Natural killer cell treated with Interleukin-12 subunit alpha and Interleukin-12 subunit beta and Interleukin-15 and Interleukin-18, amount 100 ng/mL, for 72 hours (primary cell): ENCODE measurements at regions not wholly inside any gene's neighbourhood (a gene's known extent, or its start where the extent isn't known, plus 50 kb on each side); places are given as distances from the start of the nearest gene placed in this dataset.
"Not testable (repeated sequence)": the region's sequence is repeated elsewhere in the genome, so short reads cannot be mapped to it uniquely, and the experiment has no call there.

Experiments used
- ATAC-seq, 2 donors: fragments of 150-1000 bp; cut with Tn5 transposase in 1 of 2; sonication (Bioruptor Pico), chemical (Tn5 transposase) in 1 of 2; 2 replicates each; pipeline ENCODE4 v1.10.0; 2021
- DNase-seq: peaks from one replicate; pipeline ENCODE4 v3.0.0; 2022; ENCODE audit warnings: low spot score
- H3K27ac Mint-ChIP-seq, 2 donors: 1 replicate in 1 of 2; 2 replicates in 1 of 2; pipeline ENCODE4 v1.8.0; 2022; ENCODE audit warnings: mixed read lengths in 2 of 2, mild to moderate bottlenecking in 1 of 2, moderate library complexity in 1 of 2
- H3K27me3 Mint-ChIP-seq, 2 donors: 1 replicate in 1 of 2; 2 replicates in 1 of 2; pipeline ENCODE4 v1.8.0; 2022; ENCODE audit warnings: mixed read lengths in 2 of 2
- H3K36me3 Mint-ChIP-seq: one replicate; pipeline ENCODE4 v1.8.0; 2022; ENCODE audit warnings: mixed read lengths
- H3K4me1 Mint-ChIP-seq, 2 donors: 1 replicate in 1 of 2; 2 replicates in 1 of 2; pipeline ENCODE4 v1.8.0; 2022; ENCODE audit warnings: low read depth in 2 of 2, mixed read lengths in 2 of 2, mild to moderate bottlenecking in 1 of 2
- H3K4me3 Mint-ChIP-seq: one replicate; pipeline ENCODE4 v1.8.0; 2022; ENCODE audit warnings: mixed read lengths
- H3K9me3 Mint-ChIP-seq: 2 replicates; pipeline ENCODE4 v1.8.0; 2022; ENCODE audit warnings: mixed read lengths

DNA sequence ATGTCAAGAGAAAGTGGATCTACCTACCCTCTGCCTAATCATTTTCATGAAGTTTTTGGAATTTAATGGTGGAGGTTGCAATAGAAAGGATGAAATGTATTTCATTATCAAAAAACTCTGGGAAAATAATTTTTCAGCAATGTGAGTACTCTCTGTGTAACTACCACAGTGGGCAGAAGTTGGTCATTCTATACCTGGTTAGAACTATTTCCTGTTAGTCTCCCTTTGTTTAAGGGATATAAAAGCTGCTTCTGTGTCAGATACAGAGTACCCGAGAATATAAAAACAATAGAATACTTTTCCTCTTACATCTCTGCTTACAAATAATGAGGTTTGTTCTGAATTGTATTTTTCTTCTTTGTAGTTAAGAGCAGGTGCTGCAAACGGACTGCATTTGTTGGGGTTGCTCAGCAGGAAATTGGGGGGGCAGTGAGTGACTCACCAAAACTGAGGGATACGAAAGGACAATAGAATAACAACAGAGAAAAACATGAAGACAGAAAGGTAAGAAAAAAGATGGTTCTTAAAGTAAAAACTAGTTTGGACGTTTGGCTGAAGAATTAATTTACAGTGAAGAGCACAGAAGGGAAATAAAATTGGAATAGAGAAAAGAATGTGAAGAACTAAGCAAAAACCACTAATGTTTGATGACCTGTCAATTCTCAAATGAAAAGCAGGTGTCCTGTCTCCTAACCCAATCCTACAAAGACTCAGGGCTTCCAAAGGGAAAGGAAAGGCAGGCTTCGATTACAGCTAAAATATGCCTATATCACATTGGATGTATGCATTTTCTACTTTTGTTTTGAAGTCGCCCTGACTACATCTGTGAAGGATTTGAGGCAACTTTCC lies 703.1 kb downstream of the RFPL4B start:
- Mint-ChIP-seq H3K36me3 (no peaks in the 10 kb centered on the region), H3K4me1 (no peaks in the 10 kb centered on the region), H3K9me3 (peaks cover 11% of the 10 kb centered on the region), H3K27ac (no peak overlapping the region), H3K4me3 (no peak overlapping the region), H3K27me3 (no peaks in the 10 kb centered on the region)
- DNase-seq (no peak), ATAC-seq (no peak)

DNA sequence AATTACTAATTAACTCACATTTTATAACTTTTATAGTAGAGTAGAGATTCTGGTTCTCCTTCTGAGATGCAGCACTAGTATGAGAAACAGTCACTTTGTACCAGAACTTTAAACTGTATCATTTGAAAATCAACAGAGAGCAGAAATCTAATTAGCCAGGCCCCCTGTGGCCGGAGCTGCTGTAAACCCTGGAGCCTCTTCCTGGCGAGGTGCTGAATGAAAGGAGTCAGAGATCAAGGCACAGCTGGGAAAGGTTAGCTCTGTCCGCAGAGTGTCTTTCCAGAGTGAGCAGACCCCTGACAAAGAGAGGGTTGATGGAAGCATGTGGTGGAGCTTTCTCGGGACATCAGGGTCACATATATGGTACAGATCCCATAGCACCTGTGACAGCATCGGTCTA lies 703.8 kb downstream of the RFPL4B start:
- H3K27ac Mint-ChIP-seq = no peak overlapping the region
- DNase-seq = no peak
- peaks cover 7% of the 10 kb centered on the region for H3K9me3 Mint-ChIP-seq
- H3K4me3 Mint-ChIP-seq = no peak overlapping the region
- H3K27me3 Mint-ChIP-seq = no peaks in the 10 kb centered on the region
- no peaks in the 10 kb centered on the region for H3K4me1 Mint-ChIP-seq
- no peaks in the 10 kb centered on the region for H3K36me3 Mint-ChIP-seq
- no peak for ATAC-seq

DNA sequence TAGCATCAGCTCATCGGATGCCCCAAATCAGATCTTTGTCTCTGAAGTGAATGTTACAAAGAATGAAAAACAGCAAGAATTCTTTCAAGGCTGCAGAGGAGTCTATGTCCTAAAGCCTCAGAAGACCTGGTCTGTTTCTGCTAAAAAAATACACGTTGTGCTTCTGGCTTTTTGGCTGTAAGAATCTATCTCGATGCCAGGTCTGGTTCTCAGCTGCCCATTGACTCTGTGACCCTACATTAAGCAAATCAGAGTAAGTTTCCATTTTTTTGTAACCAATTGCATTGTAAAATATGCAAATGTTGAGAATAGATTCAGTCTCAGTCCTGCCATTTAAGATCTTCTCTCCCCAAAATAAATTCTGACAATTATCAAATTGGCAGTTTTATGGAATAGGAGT lies 705.4 kb downstream of the RFPL4B start:
- H3K9me3 Mint-ChIP-seq = peaks cover 7% of the 10 kb centered on the region
- ATAC-seq (no peak), DNase-seq (no peak)
- H3K27ac Mint-ChIP-seq = no peak overlapping the region
- H3K36me3 Mint-ChIP-seq = no peaks in the 10 kb centered on the region
- no peaks in the 10 kb centered on the region for H3K27me3 Mint-ChIP-seq
- H3K4me1 Mint-ChIP-seq = no peaks in the 10 kb centered on the region
- H3K4me3 Mint-ChIP-seq = no peak overlapping the region

DNA sequence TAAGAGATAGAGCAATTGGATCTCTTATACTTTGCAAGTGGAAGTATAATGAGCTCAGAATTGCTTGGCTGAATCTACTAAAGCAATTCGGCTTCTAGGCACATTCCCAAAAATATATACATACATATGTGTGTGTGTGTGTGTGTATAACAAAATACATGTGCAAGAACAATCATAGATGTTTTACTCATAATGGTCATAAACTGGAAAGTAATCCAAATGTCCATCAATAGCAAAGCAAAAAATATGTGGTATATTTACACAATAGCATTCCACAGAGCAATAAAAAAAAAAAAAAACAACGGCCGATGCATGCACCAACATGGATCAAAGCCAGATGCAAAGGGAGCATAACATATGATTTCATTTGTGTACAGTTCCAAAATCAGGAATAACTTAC lies 707.9 kb downstream of the RFPL4B start:
- DNase-seq = no peak
- no peaks in the 10 kb centered on the region for H3K4me1 Mint-ChIP-seq
- H3K4me3 Mint-ChIP-seq = no peak overlapping the region
- H3K36me3 Mint-ChIP-seq = no peaks in the 10 kb centered on the region
- H3K27ac Mint-ChIP-seq = no peak overlapping the region
- ATAC-seq = no peak
- H3K9me3 Mint-ChIP-seq = peaks cover 7% of the 10 kb centered on the region
- no peaks in the 10 kb centered on the region for H3K27me3 Mint-ChIP-seq

DNA sequence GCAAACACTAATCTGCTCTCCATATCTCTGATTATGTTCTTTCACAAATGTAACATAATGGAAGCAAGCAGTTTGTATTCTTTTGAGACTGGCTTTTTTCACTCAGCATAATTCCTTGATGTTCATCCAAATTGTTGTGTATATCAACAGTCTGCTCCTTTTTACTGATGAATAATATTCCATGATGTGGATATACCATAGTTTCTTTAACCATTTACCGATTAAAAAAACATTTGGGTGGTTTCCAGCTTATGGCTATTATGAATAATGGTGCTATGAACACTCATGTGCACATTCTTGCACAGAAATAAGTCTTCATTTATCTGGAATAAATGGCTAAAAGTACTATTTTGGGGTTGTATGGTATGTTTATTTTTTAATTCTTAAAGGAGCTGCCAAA lies 708.9 kb downstream of the RFPL4B start:
- Mint-ChIP-seq H3K4me1 (no peaks in the 10 kb centered on the region), H3K9me3 (peaks cover 4% of the 10 kb centered on the region), H3K4me3 (no peak overlapping the region), H3K36me3 (no peaks in the 10 kb centered on the region), H3K27me3 (no peaks in the 10 kb centered on the region), H3K27ac (no peak overlapping the region)
- ATAC-seq = no peak
- DNase-seq = no peak

DNA sequence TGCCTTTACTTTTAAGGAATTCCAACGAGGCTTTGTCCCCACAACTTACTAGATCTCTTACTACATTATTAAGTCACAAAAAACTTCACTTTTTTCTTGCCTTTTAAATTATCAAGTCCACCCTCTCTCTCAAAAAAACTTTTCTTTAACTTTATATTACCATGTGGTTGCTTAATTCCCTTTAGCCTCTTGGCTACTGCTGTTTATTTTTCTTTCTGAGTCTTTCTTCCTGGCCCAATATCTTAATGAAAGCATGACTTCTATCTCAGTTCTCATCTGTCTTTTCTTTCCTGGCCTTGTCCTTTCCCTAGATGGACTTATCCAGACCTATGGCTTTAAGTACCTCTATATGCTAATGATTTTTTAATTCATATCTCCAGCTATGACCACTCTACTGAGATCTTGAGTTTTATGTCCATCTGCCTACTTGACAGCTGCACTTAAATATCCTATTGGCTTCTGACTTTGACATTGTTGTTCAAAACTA lies 710.5 kb downstream of the RFPL4B start:
- no peaks in the 10 kb centered on the region for H3K27me3 Mint-ChIP-seq
- H3K4me1 Mint-ChIP-seq = no peaks in the 10 kb centered on the region
- no peak overlapping the region for H3K4me3 Mint-ChIP-seq
- DNase-seq (no peak), ATAC-seq (no peak)
- H3K27ac Mint-ChIP-seq = no peak overlapping the region
- H3K36me3 Mint-ChIP-seq = no peaks in the 10 kb centered on the region
- peaks cover 4% of the 10 kb centered on the region for H3K9me3 Mint-ChIP-seq

DNA sequence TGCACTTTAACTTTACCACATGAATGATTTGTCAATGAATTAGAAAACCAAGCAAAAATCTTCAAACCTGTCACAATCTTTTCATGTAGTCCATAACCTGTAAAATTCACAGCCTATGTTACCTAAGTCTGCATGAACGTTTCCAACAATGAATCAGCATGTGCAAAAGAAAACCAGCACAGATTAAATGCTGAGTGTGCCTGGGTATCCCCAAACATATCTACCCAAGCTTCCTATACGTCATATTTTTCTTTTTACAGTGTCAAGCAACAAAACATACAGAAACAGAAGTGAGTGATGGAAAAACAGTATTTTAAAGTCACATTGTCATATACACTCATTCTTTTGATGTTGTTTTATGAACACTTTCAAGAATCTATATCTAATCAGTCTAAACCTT lies 713.5 kb downstream of the RFPL4B start:
- ATAC-seq = no peak
- no peaks in the 10 kb centered on the region for H3K36me3 Mint-ChIP-seq

DNA sequence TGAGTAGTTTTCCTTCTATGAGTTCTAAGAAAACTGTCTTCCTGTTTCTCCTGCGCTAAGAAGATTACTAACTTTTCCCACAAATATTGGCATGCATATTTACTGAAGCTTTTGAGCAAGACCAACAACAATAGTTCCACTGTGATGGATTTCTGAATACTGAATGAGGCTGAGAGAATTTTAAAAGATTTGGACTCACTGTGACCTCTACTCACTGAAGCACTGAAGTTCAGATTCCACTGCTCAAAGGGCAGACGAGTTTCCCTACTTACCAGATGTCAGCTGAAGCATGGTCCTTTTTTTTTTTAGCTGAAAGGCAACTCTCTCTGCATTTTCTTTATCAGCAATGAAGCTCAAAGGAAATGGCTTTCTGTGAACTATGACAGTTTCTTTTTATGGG lies 718.5 kb downstream of the RFPL4B start:
- H3K4me1 Mint-ChIP-seq = no peaks in the 10 kb centered on the region
- no peak overlapping the region for H3K4me3 Mint-ChIP-seq
- H3K27me3 Mint-ChIP-seq = no peaks in the 10 kb centered on the region
- no peak overlapping the region for H3K27ac Mint-ChIP-seq
- H3K36me3 Mint-ChIP-seq = no peaks in the 10 kb centered on the region
- no peak for ATAC-seq
- DNase-seq = no peak
- no peaks in the 10 kb centered on the region for H3K9me3 Mint-ChIP-seq

More for the DNA sequence above, 713.5 kb downstream of the RFPL4B start:
- no peaks in the 10 kb centered on the region for H3K27me3 Mint-ChIP-seq
- DNase-seq = no peak
- no peak overlapping the region for H3K27ac Mint-ChIP-seq
- peaks cover 4% of the 10 kb centered on the region for H3K9me3 Mint-ChIP-seq
- no peaks in the 10 kb centered on the region for H3K4me1 Mint-ChIP-seq
- no peak overlapping the region for H3K4me3 Mint-ChIP-seq

DNA sequence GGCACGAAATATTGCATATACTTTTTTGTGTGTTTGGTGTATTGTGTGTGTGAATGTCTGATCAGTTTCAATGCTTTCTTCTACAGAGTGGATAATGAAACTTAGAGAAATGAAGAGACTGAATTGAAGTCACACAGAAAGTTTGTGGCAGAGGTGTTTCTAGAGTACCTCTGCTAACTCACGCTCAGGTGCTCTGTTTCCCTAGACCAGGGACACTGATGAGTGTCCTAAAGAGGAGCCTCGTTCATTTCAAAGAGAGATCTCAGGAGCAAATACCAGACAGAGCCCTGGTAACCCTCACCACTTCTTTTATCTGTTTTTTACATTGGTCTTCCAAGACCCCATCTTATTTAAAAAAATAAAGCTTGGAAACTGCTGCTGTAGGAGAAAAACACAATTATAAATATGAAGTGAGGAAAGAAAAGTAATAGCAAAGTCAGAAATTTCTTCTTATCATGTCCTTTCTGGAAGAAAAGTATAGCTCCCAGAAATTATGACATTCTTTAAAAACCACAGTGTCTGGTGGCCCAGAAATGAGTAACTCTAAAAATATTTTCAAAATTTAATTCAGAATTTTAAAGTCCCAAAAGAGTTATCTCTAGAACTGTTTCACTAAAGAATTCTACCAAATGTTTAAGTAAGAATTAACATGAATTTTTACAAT lies 720.6 kb downstream of the RFPL4B start:
- Mint-ChIP-seq H3K36me3 (no peaks in the 10 kb centered on the region), H3K4me3 (no peak overlapping the region), H3K27me3 (no peaks in the 10 kb centered on the region), H3K4me1 (no peaks in the 10 kb centered on the region), H3K9me3 (no peaks in the 10 kb centered on the region), H3K27ac (no peak overlapping the region)
- ATAC-seq (no peak), DNase-seq (no peak)

DNA sequence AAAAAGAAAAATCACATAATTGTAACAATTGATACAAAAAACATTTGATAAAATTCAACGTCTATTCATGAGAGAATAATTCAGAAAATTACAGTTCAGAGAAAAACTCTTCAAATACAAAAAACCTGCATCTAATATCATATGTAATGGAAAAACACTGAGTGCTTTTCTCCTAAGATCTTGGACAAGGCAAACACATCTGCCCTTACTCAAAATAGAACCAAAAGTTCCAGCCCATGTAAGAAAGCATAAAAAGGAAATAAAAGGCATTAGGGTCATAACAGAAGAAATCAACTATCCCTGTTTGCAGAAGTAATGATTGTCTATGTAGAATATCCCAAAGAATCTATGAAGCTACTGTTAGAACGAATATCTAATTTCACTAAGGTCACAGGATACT lies 721.4 kb downstream of the RFPL4B start:
- DNase-seq (no peak), ATAC-seq (no peak)
- H3K36me3 Mint-ChIP-seq = no peaks in the 10 kb centered on the region
- H3K9me3 Mint-ChIP-seq = no peaks in the 10 kb centered on the region
- no peak overlapping the region for H3K27ac Mint-ChIP-seq
- no peak overlapping the region for H3K4me3 Mint-ChIP-seq
- H3K27me3 Mint-ChIP-seq = no peaks in the 10 kb centered on the region
- no peaks in the 10 kb centered on the region for H3K4me1 Mint-ChIP-seq

DNA sequence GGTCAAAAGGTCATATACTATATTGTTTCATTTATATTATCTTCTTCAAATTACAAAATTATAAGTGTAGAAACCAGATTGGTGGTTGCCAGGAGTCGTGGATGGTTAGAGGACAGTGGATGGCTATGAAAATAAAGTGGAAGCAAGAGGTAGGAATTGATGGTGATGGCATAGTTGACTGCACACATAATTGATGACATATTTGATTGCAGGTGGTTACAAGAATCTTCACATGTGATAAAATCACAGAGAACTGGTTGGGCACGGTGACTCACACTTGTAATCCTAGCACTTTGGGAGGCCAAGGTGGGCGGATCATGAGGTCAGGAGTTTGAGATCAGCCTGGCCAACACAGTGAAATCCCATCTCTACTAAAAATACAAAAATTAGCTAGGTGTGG lies 723.6 kb downstream of the RFPL4B start:
- H3K4me3 Mint-ChIP-seq, DNase-seq, ATAC-seq, H3K4me1 Mint-ChIP-seq, H3K27me3 Mint-ChIP-seq, H3K36me3 Mint-ChIP-seq, H3K27ac Mint-ChIP-seq, H3K9me3 Mint-ChIP-seq: not testable (repeated sequence)

DNA sequence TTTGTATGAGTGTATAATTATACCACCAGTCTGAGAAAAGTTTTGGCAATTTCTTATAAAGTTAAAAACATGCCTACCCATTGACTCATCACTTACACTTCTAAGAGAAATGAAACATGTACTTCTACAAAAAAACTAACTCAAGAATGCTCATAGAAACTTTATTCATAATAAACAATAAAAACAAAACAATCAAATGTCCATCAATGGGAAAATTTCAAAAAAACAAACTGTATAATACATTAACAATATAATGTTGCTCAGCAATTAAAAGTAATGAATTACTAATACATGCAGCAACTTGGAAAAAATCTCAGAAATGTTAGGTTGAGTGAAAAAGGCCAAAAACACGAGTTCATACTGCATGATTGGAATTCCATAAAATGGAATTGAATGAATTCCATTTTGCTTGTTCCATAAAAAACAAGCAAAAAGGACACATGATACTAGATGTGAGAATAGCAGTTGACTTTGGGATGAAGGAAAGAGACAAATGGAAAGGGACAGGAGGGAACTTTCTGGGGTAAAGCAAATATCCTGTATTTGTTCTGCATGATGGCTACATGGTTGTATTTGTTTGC lies 726.6 kb downstream of the RFPL4B start:
- Mint-ChIP-seq H3K27ac (no peak overlapping the region), H3K9me3 (peaks cover 21% of the 10 kb centered on the region), H3K4me1 (no peaks in the 10 kb centered on the region), H3K36me3 (peaks cover 6% of the 10 kb centered on the region), H3K4me3 (no peak overlapping the region), H3K27me3 (no peaks in the 10 kb centered on the region)
- no peak for ATAC-seq
- DNase-seq = no peak

DNA sequence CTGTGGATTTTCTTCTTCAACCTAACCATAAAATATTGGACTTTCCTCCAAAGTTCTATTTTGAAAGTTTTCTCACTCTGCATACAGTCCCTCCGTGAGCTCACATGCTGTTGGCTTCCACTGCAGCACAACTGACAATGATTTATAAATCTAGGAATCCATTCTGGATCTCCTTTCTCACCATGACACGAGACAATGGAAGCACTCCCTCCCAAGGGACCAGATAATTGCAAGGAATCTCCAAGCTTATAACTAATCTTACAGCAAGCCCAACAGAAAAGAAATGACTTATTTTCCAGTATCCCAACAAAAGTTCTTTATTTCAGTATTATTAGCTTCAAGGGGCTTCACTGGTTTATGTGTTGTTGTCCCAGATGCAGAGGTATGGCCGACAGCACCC lies 729.0 kb downstream of the RFPL4B start:
- ATAC-seq (no peak), DNase-seq (no peak)
- H3K4me1 Mint-ChIP-seq = no peaks in the 10 kb centered on the region
- H3K27ac Mint-ChIP-seq = no peak overlapping the region
- H3K9me3 Mint-ChIP-seq = peaks cover 21% of the 10 kb centered on the region
- no peak overlapping the region for H3K4me3 Mint-ChIP-seq
- no peaks in the 10 kb centered on the region for H3K27me3 Mint-ChIP-seq
- peaks cover 6% of the 10 kb centered on the region for H3K36me3 Mint-ChIP-seq

DNA sequence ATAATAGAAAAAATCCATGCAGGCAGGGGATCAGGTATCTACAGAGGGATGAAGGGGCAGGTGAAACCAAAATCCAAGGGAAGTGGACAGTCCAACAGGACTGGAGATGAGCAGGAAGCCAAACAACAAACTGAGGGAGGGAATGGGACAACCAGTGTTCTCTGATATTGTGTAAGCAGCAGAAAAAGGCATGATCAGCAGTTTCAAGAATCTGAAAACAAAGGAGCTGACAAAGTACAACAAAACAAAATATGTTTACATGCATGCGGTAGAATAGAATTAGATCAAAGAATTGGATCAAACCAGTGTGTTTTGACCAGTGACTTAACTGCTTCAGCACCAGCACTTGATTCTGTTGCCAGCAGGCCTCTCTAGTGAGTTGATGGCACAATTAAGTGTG lies 729.7 kb downstream of the RFPL4B start:
- DNase-seq (no peak), ATAC-seq (no peak)
- no peak overlapping the region for H3K27ac Mint-ChIP-seq
- peaks cover 21% of the 10 kb centered on the region for H3K9me3 Mint-ChIP-seq
- no peak overlapping the region for H3K4me3 Mint-ChIP-seq
- H3K36me3 Mint-ChIP-seq = peaks cover 6% of the 10 kb centered on the region
- no peaks in the 10 kb centered on the region for H3K4me1 Mint-ChIP-seq
- H3K27me3 Mint-ChIP-seq = no peaks in the 10 kb centered on the region
